ENCODE measurements at regions not wholly inside any gene's neighbourhood (a gene's known extent, or its start where the extent isn't known, plus 50 kb on each side); places are given as distances from the start of the nearest gene placed in this dataset.

GRCh38 chr22:48187356-48187755, 1424.9 kb downstream of the TBC1D22A start:
- no peak for DNase-seq (ENCODE audit: low read depth in 1 of 2, low spot score in 1 of 2)
- H3K4me3 ChIP-seq (replicated peaks; ENCODE audit: insufficient read depth, low read length): no peak overlapping the region
- TF ChIP-seq SPI1 (IDR thresholded peaks at IDR 0.05; ENCODE audit: borderline replicate concordance, low read depth): no peak
- TF ChIP-seq POLR2AphosphoS5 (IDR thresholded peaks at IDR 0.05; ENCODE audit: low read depth): no peak
- no peaks in the 10 kb centered on the region for H3K27me3 ChIP-seq (ENCODE audit: insufficient read depth, poor library complexity, severe bottlenecking)
- no peak overlapping the region for H3K27ac ChIP-seq (replicated peaks)

DNA sequence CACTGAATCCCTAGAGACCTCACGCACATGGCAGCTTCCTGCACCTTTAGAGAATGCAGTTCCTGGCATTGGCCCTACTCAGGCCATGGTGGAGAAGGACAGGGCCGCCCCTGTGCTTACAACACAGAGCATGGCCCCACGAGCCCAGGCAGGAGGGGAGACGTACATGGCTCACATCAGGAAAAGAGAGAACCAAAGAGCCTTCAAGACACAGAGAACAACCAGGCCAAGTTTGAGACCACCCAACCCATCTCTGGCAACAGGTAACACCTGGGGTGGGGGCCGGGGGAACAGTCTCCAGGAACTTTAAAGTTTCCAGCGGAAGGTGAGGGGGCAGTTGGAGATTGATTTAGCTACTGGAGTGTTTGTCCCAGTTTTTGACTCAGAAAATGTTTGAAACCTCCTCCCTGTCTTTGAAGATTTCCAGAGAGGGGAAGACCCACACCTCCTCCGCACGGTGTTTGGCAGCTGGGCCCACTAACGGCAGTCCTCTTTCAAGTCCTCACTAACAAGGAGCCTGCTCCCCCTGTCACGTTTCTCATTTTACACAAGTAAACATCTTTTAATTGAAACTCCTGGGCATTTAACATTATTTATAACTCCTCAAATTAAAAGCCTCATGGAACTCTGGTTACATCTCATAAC, 1423.8 kb downstream of the TBC1D22A start:
- TF ChIP-seq REST (IDR thresholded peaks at IDR 0.05; ENCODE audit: insufficient replicate concordance, low read depth) (no peak), CTCF (IDR thresholded peaks at IDR 0.05; ENCODE audit: insufficient read depth, low read length) (no peak), GABPA (IDR thresholded peaks at IDR 0.05; ENCODE audit: low read depth) (no peak), POLR2AphosphoS5 (IDR thresholded peaks at IDR 0.05; ENCODE audit: low read depth) (no peak), SPI1 (IDR thresholded peaks at IDR 0.05; ENCODE audit: borderline replicate concordance, low read depth) (no peak)
- H3K27ac ChIP-seq (replicated peaks): no peak overlapping the region
- H3K4me3 ChIP-seq (replicated peaks; ENCODE audit: insufficient read depth, low read length): no peak overlapping the region
- no peak for DNase-seq (ENCODE audit: low read depth in 1 of 2, low spot score in 1 of 2)
- no peaks in the 10 kb centered on the region for H3K27me3 ChIP-seq (ENCODE audit: insufficient read depth, poor library complexity, severe bottlenecking)

DNA sequence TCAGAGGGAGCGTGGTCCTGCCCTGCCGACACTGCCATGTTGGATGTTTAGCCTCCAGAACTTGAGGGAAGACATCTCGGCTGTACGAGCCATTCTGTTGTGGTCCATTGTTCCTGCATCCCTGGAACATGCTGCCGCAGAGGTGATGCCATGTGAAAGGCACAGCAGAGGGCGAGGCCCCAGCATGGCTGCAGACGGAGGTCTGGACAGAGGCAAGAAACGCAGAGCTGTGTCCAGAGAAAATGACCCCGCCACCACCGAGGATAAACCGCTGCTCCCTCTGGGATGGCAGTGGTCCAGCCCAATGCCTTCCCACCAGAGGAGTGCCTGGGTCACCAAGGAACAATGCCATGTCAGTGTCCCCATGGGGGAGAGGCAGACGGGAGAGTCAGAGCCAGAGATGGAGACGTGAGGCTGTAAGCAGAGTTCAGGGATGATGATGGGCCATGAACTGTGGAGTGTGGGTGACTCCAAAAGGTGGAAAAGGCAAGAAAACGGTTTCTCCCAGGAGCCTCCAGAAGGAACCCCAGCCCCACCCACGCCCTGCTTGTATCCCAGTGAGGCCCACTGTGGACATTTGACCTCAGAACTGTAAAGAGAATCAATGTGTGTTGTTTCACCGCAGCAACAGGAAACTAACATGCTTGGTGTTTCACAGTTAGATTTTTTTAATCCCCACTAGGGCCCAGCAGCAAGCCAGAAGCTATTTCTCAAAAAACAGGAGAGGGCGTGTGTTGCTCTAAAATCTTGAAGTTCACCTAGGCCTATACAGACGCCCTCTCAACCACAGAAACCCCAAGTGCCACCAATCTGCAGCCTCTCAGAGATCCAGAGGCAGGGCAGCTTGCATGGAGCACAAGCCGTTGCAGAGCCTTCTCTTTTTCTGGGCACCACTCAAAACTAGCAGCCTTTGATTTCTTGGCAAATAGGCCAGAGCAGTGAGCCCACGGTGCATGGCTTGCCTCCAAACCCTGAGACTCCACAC, 1422.9 kb downstream of the TBC1D22A start:
- Histone ChIP-seq H3K27ac (replicated peaks) (no peak overlapping the region), H3K27me3 (ENCODE audit: insufficient read depth, poor library complexity, severe bottlenecking) (no peaks in the 10 kb centered on the region), H3K4me3 (replicated peaks; ENCODE audit: insufficient read depth, low read length) (no peak overlapping the region)
- no peak for DNase-seq (ENCODE audit: low read depth in 1 of 2, low spot score in 1 of 2)
- TF ChIP-seq GABPA (IDR thresholded peaks at IDR 0.05; ENCODE audit: low read depth): no peak
- no peak for TF ChIP-seq REST (IDR thresholded peaks at IDR 0.05; ENCODE audit: insufficient replicate concordance, low read depth)
- no peak for TF ChIP-seq POLR2AphosphoS5 (IDR thresholded peaks at IDR 0.05; ENCODE audit: low read depth)
- TF ChIP-seq CTCF (IDR thresholded peaks at IDR 0.05; ENCODE audit: insufficient read depth, low read length): no peak
- TF ChIP-seq SPI1 (IDR thresholded peaks at IDR 0.05; ENCODE audit: borderline replicate concordance, low read depth): no peak

Data from HL-60 (cell line).